Astrocyte (in vitro differentiated cells and primary cell): ENCODE measurements at regions not wholly inside any gene's neighbourhood (a gene's known extent, or its start where the extent isn't known, plus 50 kb on each side); places are given as distances from the start of the nearest gene placed in this dataset.
"Not testable (repeated sequence)": the region's sequence is repeated elsewhere in the genome, so short reads cannot be mapped to it uniquely, and the experiment has no call there.

Experiments used
- DNase-seq: peaks from one replicate; pipeline ENCODE4 v3.0.0-alpha.2; 2010; ENCODE audit warnings: low read depth
- FAIRE-seq: peaks from 2 replicates; lab custom pipeline; 2011; peaks lifted over from hg19 to GRCh38; lab: Jason Lieb, UNC
- H2AFZ ChIP-seq: 2 replicates; pipeline ENCODE4 v1.6.0; 2012; ENCODE audit warnings: low read depth, low read length, inconsistent platforms
- H3K27ac ChIP-seq: 2 replicates; pipeline ENCODE4 v1.5.1; 2011; ENCODE audit warnings: low read depth, low read length, inconsistent platforms
- H3K27me3 ChIP-seq: 2 replicates; pipeline ENCODE4 v1.6.0; 2011; ENCODE audit warnings: low read length, inconsistent platforms; ENCODE audit not compliant: insufficient read depth
- H3K36me3 ChIP-seq: 2 replicates; pipeline ENCODE4 v1.5.1; 2011; ENCODE audit warnings: low read length, inconsistent platforms; ENCODE audit not compliant: insufficient read depth
- H3K4me1 ChIP-seq: 2 replicates; pipeline ENCODE4 v1.5.1; 2011; ENCODE audit warnings: low read length, inconsistent platforms; ENCODE audit not compliant: insufficient read depth
- H3K4me2 ChIP-seq: 2 replicates; pipeline ENCODE4 v1.6.0; 2012; ENCODE audit warnings: low read length, inconsistent platforms
- H3K4me3 ChIP-seq: 2 replicates; pipeline ENCODE4 v1.5.1; 2011; ENCODE audit warnings: low read depth, mild to moderate bottlenecking, low read length, inconsistent platforms; ENCODE audit not compliant: insufficient read depth
- H3K79me2 ChIP-seq: 2 replicates; pipeline ENCODE4 v1.6.0; 2012; ENCODE audit warnings: mild to moderate bottlenecking, low read length, inconsistent platforms; ENCODE audit not compliant: insufficient read depth
- H3K9ac ChIP-seq: 2 replicates; pipeline ENCODE4 v1.6.0; 2012; ENCODE audit warnings: mild to moderate bottlenecking, low read length, inconsistent platforms
- H3K9me3 ChIP-seq: 2 replicates; pipeline ENCODE4 v1.5.1; 2012; ENCODE audit warnings: low read depth, mild to moderate bottlenecking, low read length, inconsistent platforms; ENCODE audit not compliant: insufficient read depth
- H4K20me1 ChIP-seq: 2 replicates; pipeline ENCODE4 v1.6.0; 2012; ENCODE audit warnings: low read length, inconsistent platforms; ENCODE audit not compliant: insufficient read depth
- H3K27ac Mint-ChIP-seq: one replicate; pipeline ENCODE4 v1.8.0; 2021; ENCODE audit warnings: mild to moderate bottlenecking, mixed read lengths; ENCODE audit not compliant: unreplicated experiment
- H3K27me3 Mint-ChIP-seq: one replicate; pipeline ENCODE4 v1.8.0; 2021; ENCODE audit warnings: low read depth, mixed read lengths; ENCODE audit not compliant: unreplicated experiment
- H3K36me3 Mint-ChIP-seq: one replicate; pipeline ENCODE4 v1.8.0; 2021; ENCODE audit warnings: low read depth, mixed read lengths; ENCODE audit not compliant: unreplicated experiment
- H3K4me1 Mint-ChIP-seq: one replicate; pipeline ENCODE4 v1.8.0; 2021; ENCODE audit warnings: low read depth, mixed read lengths; ENCODE audit not compliant: unreplicated experiment
- H3K4me3 Mint-ChIP-seq: one replicate; pipeline ENCODE4 v1.8.0; 2021; ENCODE audit warnings: mild to moderate bottlenecking, moderate library complexity, mixed read lengths; ENCODE audit not compliant: unreplicated experiment
- H3K9me3 Mint-ChIP-seq: one replicate; pipeline ENCODE4 v1.8.0; 2021; ENCODE audit warnings: mild to moderate bottlenecking, mixed read lengths; ENCODE audit not compliant: unreplicated experiment
- CTCF ChIP-seq: IDR thresholded peaks from 2 replicates; pipeline ENCODE4 v1.5.1; 2011; ENCODE audit warnings: low read depth, mild to moderate bottlenecking, inconsistent platforms, low read length, moderate library complexity; ENCODE audit not compliant: insufficient read depth
- EZH2 ChIP-seq: IDR thresholded peaks from 2 replicates; pipeline ENCODE4 v1.6.1; 2012; ENCODE audit warnings: mild to moderate bottlenecking, low read length, inconsistent platforms; ENCODE audit not compliant: insufficient read depth

- H3K36me3 Mint-ChIP-seq = no peaks in the 10 kb centered on the region
- Histone ChIP-seq H3K4me1 (peaks cover 8% of the 10 kb centered on the region), H3K79me2 (no peaks in the 10 kb centered on the region), H3K9me3 (no peaks in the 10 kb centered on the region), H3K4me2 (no peak overlapping the region), H3K36me3 (no peaks in the 10 kb centered on the region), H4K20me1 (no peaks in the 10 kb centered on the region), H3K4me3 (no peak overlapping the region), H2AFZ (no peak overlapping the region), H3K27me3 (no peaks in the 10 kb centered on the region), H3K27ac (no peak overlapping the region), H3K9ac (no peak overlapping the region)
- no peak for TF ChIP-seq CTCF
- TF ChIP-seq EZH2 = no peak
- no peak overlapping the region for H3K4me3 Mint-ChIP-seq
- no peak overlapping the region for H3K27ac Mint-ChIP-seq
- no peak for DNase-seq
- H3K27me3 Mint-ChIP-seq = no peaks in the 10 kb centered on the region
- H3K9me3 Mint-ChIP-seq = no peaks in the 10 kb centered on the region
- peaks cover 4% of the 10 kb centered on the region for H3K4me1 Mint-ChIP-seq
- no peak for FAIRE-seq
Measured at GRCh38 chr11:101707477-101707876, 123.7 kb upstream of the TRPC6 start.

- H3K9me3 ChIP-seq = no peaks in the 10 kb centered on the region
- H3K27ac ChIP-seq = no peak overlapping the region
- DNase-seq = peak; percentile 41
- H2AFZ ChIP-seq = no peak overlapping the region
- H3K36me3 ChIP-seq = no peaks in the 10 kb centered on the region
- H4K20me1 ChIP-seq = no peaks in the 10 kb centered on the region
- Mint-ChIP-seq H3K27ac (no peak overlapping the region), H3K27me3 (no peaks in the 10 kb centered on the region), H3K36me3 (no peaks in the 10 kb centered on the region), H3K4me3 (no peak overlapping the region), H3K9me3 (no peaks in the 10 kb centered on the region), H3K4me1 (peaks cover 4% of the 10 kb centered on the region)
- no peak overlapping the region for H3K4me2 ChIP-seq
- H3K4me3 ChIP-seq = no peak overlapping the region
- no peak for FAIRE-seq
- H3K79me2 ChIP-seq = no peaks in the 10 kb centered on the region
- TF ChIP-seq CTCF (no peak), EZH2 (no peak)
- H3K4me1 ChIP-seq = peaks cover 8% of the 10 kb centered on the region
- no peaks in the 10 kb centered on the region for H3K27me3 ChIP-seq
- no peak overlapping the region for H3K9ac ChIP-seq
Measured at GRCh38 chr11:101706541-101706940, 122.7 kb upstream of the TRPC6 start.

GRCh38 chr11:101705972-101706371, 122.2 kb upstream of the TRPC6 start:
- no peak overlapping the region for H2AFZ ChIP-seq
- H3K4me2 ChIP-seq = no peak overlapping the region
- no peaks in the 10 kb centered on the region for H3K79me2 ChIP-seq
- H3K4me1 ChIP-seq = peaks cover 8% of the 10 kb centered on the region
- Mint-ChIP-seq H3K4me3 (no peak overlapping the region), H3K9me3 (no peaks in the 10 kb centered on the region), H3K4me1 (peaks cover 4% of the 10 kb centered on the region), H3K27ac (no peak overlapping the region), H3K27me3 (no peaks in the 10 kb centered on the region), H3K36me3 (no peaks in the 10 kb centered on the region)
- H3K36me3 ChIP-seq = no peaks in the 10 kb centered on the region
- DNase-seq = no peak
- no peaks in the 10 kb centered on the region for H4K20me1 ChIP-seq
- H3K9ac ChIP-seq = no peak overlapping the region
- no peaks in the 10 kb centered on the region for H3K9me3 ChIP-seq
- TF ChIP-seq CTCF (no peak), EZH2 (no peak)
- H3K27me3 ChIP-seq = no peaks in the 10 kb centered on the region
- no peak overlapping the region for H3K27ac ChIP-seq
- H3K4me3 ChIP-seq = no peak overlapping the region
- no peak for FAIRE-seq

- not testable (repeated sequence) for H3K4me1 ChIP-seq, FAIRE-seq, H3K4me2 ChIP-seq, H3K9ac ChIP-seq, H4K20me1 ChIP-seq, H3K4me3 Mint-ChIP-seq, H3K79me2 ChIP-seq, H3K27ac Mint-ChIP-seq, H3K27me3 Mint-ChIP-seq, H2AFZ ChIP-seq, H3K4me1 Mint-ChIP-seq, H3K9me3 Mint-ChIP-seq, H3K27ac ChIP-seq, H3K36me3 ChIP-seq, H3K27me3 ChIP-seq, H3K9me3 ChIP-seq, H3K36me3 Mint-ChIP-seq, H3K4me3 ChIP-seq, DNase-seq
Measured at GRCh38 chr11:101694869-101695268, 111.1 kb upstream of the TRPC6 start.
